ENCODE measurements at regions not wholly inside any gene's neighbourhood (a gene's known extent, or its start where the extent isn't known, plus 50 kb on each side); places are given as distances from the start of the nearest gene placed in this dataset.

GRCh38 chr10:108384378-108384777 is 1219.9 kb upstream of the SORCS1 start:
- TF ChIP-seq, protein P1, sequence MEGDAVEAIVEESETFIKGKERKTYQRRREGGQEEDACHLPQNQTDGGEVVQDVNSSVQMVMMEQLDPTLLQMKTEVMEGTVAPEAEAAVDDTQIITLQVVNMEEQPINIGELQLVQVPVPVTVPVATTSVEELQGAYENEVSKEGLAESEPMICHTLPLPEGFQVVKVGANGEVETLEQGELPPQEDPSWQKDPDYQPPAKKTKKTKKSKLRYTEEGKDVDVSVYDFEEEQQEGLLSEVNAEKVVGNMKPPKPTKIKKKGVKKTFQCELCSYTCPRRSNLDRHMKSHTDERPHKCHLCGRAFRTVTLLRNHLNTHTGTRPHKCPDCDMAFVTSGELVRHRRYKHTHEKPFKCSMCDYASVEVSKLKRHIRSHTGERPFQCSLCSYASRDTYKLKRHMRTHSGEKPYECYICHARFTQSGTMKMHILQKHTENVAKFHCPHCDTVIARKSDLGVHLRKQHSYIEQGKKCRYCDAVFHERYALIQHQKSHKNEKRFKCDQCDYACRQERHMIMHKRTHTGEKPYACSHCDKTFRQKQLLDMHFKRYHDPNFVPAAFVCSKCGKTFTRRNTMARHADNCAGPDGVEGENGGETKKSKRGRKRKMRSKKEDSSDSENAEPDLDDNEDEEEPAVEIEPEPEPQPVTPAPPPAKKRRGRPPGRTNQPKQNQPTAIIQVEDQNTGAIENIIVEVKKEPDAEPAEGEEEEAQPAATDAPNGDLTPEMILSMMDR (conservative IDR thresholded peaks at IDR 0.05): no peak
- TF ChIP-seq EZH2 (IDR thresholded peaks at IDR 0.05; ENCODE audit: low read depth): no peak

Measured in PC-9 (cell line).